Umbilical cord (tissue), 1 donor: ENCODE measurements at regions not wholly inside any gene's neighbourhood (a gene's known extent, or its start where the extent isn't known, plus 50 kb on each side); places are given as distances from the start of the nearest gene placed in this dataset.

ENCODE experiments used
- DNase-seq: peaks from one replicate; pipeline ENCODE4 v3.0.0-alpha.2; 2015; ENCODE audit warnings: low spot score

GRCh38 chr5:149441986-149442385 is 62.9 kb upstream of the IL17B start:
- DNase-seq = no peak

- DNase-seq = no peak
These were observed 62.2 kb upstream of the IL17B start for GRCh38 chr5:149441194-149441753.

- no peak for DNase-seq
These were observed 60.9 kb upstream of the IL17B start for GRCh38 chr5:149439899-149440542.

GRCh38 chr5:149438711-149439132 is 59.6 kb upstream of the IL17B start:
- DNase-seq = no peak

- DNase-seq = no peak
These were observed 59.2 kb upstream of the IL17B start for GRCh38 chr5:149438281-149438680.

GRCh38 chr5:149437391-149438040 is 58.4 kb upstream of the IL17B start:
- no peak for DNase-seq

GRCh38 chr5:149435660-149436059 is 56.6 kb upstream of the IL17B start:
- no peak for DNase-seq

GRCh38 chr5:149435015-149435376 is 55.9 kb upstream of the IL17B start:
- no peak for DNase-seq

GRCh38 chr5:149434162-149435014 is 55.3 kb upstream of the IL17B start:
- peak; percentile 79 for DNase-seq

- peak; percentile 71 for DNase-seq
These were observed 54.5 kb upstream of the IL17B start for GRCh38 chr5:149433524-149434131.

GRCh38 chr5:149432911-149433401 is 53.9 kb upstream of the IL17B start:
- peak; percentile 63 for DNase-seq

- DNase-seq = no peak
These were observed 53.3 kb upstream of the IL17B start for GRCh38 chr5:149432376-149432775.

GRCh38 chr5:149429839-149430721 is 51.0 kb upstream of the IL17B start:
- DNase-seq = no peak
